ENCODE measurements at regions not wholly inside any gene's neighbourhood (a gene's known extent, or its start where the extent isn't known, plus 50 kb on each side); places are given as distances from the start of the nearest gene placed in this dataset.

DNA sequence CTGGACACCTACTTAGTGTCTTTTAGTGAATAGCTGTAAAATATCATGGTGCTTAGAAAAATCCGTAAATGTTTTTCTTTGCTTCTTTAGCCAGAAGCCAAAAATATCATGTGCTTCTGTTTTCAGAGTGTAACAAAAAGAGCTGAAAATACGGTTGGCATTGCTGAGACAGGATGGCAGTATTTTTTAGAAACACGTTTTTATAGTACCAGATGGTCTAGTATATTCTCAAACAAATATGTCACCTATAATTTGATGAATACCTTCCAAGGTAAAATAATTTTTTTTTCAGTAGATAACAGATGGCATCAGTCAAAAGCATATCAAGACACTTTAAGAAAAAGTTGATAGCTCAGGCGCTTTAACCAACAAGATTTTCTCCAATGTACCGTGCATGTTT, 326.6 kb downstream of the PHF14 start:
- TF ChIP-seq, protein P1, sequence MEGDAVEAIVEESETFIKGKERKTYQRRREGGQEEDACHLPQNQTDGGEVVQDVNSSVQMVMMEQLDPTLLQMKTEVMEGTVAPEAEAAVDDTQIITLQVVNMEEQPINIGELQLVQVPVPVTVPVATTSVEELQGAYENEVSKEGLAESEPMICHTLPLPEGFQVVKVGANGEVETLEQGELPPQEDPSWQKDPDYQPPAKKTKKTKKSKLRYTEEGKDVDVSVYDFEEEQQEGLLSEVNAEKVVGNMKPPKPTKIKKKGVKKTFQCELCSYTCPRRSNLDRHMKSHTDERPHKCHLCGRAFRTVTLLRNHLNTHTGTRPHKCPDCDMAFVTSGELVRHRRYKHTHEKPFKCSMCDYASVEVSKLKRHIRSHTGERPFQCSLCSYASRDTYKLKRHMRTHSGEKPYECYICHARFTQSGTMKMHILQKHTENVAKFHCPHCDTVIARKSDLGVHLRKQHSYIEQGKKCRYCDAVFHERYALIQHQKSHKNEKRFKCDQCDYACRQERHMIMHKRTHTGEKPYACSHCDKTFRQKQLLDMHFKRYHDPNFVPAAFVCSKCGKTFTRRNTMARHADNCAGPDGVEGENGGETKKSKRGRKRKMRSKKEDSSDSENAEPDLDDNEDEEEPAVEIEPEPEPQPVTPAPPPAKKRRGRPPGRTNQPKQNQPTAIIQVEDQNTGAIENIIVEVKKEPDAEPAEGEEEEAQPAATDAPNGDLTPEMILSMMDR (IDR thresholded peaks at IDR 0.05; ENCODE audit: low read depth, low read length, poor library complexity, severe bottlenecking): no peak
- no peak for TF ChIP-seq EZH2phosphoT487 (IDR thresholded peaks at IDR 0.05; ENCODE audit: borderline replicate concordance, low read length)

All from DOHH2 (cell line).